ENCODE measurements at regions not wholly inside any gene's neighbourhood (a gene's known extent, or its start where the extent isn't known, plus 50 kb on each side); places are given as distances from the start of the nearest gene placed in this dataset.

DNA sequence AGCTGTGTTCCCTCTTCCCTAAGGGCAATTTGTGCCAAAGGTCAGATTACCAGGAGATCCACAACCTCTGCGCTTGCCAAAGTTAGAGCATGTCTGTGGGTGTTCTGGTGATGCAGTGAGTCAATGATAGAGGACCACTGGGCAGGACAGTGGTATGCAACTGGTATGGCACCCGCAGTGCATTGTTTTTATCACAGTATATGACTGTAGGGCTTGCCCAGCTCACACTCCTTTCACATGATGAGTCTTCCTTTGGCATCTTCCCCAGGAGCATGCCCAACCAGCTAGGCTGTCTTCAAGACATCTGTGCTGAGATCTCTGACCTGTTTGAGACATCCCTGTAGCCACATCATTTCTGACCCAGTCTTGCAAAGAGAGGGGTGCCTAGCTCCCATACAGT, 1650.0 kb upstream of the CDH6 start:
- Mint-ChIP-seq H3K4me1 (no peaks in the 10 kb centered on the region), H3K27me3 (ENCODE audit: insufficient read depth, low read depth, poor library complexity) (peaks cover 4% of the 10 kb centered on the region), H3K36me3 (ENCODE audit: low read depth) (peaks cover 3% of the 10 kb centered on the region; the same call in 2 of the 3 replicates)

More for the DNA sequence above, 1650.0 kb upstream of the CDH6 start:
- Histone ChIP-seq H3K4me2 (no peak overlapping the region), H3K4me3 (no peak overlapping the region), H3K79me2 (replicated peaks; ENCODE audit: insufficient read depth) (no peaks in the 10 kb centered on the region), H3K36me3 (ENCODE audit: insufficient read depth) (no peaks in the 10 kb centered on the region), H2AFZ (no peak overlapping the region), H4K20me1 (replicated peaks; ENCODE audit: insufficient read depth) (no peaks in the 10 kb centered on the region), H3K27me3 (ENCODE audit: insufficient read depth) (no peaks in the 10 kb centered on the region), H3F3A (replicated peaks; ENCODE audit: low read depth) (no peaks in the 10 kb centered on the region), H3K9me2 (ENCODE audit: insufficient read depth) (no peaks in the 10 kb centered on the region; the same call in 1 of the 2 replicates), H3K4me1 (ENCODE audit: insufficient read depth) (no peaks in the 10 kb centered on the region), H3K27ac (ENCODE audit: low read depth) (no peak overlapping the region)
- ATAC-seq, result no peak
- H3K4me3 Mint-ChIP-seq, result no peak overlapping the region
- DNase-seq (ENCODE audit: low spot score), result no peak
- H3K9me3 Mint-ChIP-seq, result peaks cover 22% of the 10 kb centered on the region; the same call in 2 of the 3 replicates
- H3K27ac Mint-ChIP-seq, result no peak overlapping the region
- TF ChIP-seq NANOG (IDR thresholded peaks at IDR 0.05; ENCODE audit: borderline replicate concordance), result no peak
- TF ChIP-seq EZH2 (IDR thresholded peaks at IDR 0.05; ENCODE audit: low read depth, unreplicated experiment), result no peak
- TF ChIP-seq, protein P1, sequence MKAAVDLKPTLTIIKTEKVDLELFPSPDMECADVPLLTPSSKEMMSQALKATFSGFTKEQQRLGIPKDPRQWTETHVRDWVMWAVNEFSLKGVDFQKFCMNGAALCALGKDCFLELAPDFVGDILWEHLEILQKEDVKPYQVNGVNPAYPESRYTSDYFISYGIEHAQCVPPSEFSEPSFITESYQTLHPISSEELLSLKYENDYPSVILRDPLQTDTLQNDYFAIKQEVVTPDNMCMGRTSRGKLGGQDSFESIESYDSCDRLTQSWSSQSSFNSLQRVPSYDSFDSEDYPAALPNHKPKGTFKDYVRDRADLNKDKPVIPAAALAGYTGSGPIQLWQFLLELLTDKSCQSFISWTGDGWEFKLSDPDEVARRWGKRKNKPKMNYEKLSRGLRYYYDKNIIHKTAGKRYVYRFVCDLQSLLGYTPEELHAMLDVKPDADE (IDR thresholded peaks at IDR 0.05), result no peak
- TF ChIP-seq POLR2AphosphoS5 (IDR thresholded peaks at IDR 0.05; ENCODE audit: low read depth), result no peak
- TF ChIP-seq, protein P2, sequence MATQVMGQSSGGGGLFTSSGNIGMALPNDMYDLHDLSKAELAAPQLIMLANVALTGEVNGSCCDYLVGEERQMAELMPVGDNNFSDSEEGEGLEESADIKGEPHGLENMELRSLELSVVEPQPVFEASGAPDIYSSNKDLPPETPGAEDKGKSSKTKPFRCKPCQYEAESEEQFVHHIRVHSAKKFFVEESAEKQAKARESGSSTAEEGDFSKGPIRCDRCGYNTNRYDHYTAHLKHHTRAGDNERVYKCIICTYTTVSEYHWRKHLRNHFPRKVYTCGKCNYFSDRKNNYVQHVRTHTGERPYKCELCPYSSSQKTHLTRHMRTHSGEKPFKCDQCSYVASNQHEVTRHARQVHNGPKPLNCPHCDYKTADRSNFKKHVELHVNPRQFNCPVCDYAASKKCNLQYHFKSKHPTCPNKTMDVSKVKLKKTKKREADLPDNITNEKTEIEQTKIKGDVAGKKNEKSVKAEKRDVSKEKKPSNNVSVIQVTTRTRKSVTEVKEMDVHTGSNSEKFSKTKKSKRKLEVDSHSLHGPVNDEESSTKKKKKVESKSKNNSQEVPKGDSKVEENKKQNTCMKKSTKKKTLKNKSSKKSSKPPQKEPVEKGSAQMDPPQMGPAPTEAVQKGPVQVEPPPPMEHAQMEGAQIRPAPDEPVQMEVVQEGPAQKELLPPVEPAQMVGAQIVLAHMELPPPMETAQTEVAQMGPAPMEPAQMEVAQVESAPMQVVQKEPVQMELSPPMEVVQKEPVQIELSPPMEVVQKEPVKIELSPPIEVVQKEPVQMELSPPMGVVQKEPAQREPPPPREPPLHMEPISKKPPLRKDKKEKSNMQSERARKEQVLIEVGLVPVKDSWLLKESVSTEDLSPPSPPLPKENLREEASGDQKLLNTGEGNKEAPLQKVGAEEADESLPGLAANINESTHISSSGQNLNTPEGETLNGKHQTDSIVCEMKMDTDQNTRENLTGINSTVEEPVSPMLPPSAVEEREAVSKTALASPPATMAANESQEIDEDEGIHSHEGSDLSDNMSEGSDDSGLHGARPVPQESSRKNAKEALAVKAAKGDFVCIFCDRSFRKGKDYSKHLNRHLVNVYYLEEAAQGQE (IDR thresholded peaks at IDR 0.05; ENCODE audit: unreplicated experiment), result no peak
- TF ChIP-seq ZNF331 (CRISPR knock-in tag; IDR thresholded peaks at IDR 0.05; ENCODE audit: low read depth), result no peak
- TF ChIP-seq EZH2phosphoT487 (IDR thresholded peaks at IDR 0.05; ENCODE audit: unreplicated experiment), result no peak
- TF ChIP-seq, protein P3, sequence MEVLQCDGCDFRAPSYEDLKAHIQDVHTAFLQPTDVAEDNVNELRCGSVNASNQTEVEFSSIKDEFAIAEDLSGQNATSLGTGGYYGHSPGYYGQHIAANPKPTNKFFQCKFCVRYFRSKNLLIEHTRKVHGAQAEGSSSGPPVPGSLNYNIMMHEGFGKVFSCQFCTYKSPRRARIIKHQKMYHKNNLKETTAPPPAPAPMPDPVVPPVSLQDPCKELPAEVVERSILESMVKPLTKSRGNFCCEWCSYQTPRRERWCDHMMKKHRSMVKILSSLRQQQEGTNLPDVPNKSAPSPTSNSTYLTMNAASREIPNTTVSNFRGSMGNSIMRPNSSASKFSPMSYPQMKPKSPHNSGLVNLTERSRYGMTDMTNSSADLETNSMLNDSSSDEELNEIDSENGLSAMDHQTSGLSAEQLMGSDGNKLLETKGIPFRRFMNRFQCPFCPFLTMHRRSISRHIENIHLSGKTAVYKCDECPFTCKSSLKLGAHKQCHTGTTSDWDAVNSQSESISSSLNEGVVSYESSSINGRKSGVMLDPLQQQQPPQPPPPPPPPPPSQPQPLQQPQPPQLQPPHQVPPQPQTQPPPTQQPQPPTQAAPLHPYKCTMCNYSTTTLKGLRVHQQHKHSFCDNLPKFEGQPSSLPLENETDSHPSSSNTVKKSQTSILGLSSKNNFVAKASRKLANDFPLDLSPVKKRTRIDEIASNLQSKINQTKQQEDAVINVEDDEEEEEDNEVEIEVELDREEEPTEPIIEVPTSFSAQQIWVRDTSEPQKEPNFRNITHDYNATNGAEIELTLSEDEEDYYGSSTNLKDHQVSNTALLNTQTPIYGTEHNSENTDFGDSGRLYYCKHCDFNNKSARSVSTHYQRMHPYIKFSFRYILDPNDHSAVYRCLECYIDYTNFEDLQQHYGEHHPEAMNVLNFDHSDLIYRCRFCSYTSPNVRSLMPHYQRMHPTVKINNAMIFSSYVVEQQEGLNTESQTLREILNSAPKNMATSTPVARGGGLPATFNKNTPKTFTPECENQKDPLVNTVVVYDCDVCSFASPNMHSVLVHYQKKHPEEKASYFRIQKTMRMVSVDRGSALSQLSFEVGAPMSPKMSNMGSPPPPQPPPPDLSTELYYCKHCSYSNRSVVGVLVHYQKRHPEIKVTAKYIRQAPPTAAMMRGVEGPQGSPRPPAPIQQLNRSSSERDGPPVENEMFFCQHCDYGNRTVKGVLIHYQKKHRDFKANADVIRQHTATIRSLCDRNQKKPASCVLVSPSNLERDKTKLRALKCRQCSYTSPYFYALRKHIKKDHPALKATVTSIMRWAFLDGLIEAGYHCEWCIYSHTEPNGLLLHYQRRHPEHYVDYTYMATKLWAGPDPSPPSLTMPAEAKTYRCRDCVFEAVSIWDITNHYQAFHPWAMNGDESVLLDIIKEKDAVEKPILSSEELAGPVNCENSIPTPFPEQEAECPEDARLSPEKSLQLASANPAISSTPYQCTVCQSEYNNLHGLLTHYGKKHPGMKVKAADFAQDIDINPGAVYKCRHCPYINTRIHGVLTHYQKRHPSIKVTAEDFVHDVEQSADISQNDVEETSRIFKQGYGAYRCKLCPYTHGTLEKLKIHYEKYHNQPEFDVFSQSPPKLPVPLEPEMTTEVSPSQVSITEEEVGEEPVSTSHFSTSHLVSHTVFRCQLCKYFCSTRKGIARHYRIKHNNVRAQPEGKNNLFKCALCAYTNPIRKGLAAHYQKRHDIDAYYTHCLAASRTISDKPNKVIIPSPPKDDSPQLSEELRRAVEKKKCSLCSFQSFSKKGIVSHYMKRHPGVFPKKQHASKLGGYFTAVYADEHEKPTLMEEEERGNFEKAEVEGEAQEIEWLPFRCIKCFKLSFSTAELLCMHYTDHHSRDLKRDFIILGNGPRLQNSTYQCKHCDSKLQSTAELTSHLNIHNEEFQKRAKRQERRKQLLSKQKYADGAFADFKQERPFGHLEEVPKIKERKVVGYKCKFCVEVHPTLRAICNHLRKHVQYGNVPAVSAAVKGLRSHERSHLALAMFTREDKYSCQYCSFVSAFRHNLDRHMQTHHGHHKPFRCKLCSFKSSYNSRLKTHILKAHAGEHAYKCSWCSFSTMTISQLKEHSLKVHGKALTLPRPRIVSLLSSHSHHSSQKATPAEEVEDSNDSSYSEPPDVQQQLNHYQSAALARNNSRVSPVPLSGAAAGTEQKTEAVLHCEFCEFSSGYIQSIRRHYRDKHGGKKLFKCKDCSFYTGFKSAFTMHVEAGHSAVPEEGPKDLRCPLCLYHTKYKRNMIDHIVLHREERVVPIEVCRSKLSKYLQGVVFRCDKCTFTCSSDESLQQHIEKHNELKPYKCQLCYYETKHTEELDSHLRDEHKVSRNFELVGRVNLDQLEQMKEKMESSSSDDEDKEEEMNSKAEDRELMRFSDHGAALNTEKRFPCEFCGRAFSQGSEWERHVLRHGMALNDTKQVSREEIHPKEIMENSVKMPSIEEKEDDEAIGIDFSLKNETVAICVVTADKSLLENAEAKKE (CRISPR knock-in tag; IDR thresholded peaks at IDR 0.05), result no peak
- TF ChIP-seq, protein P4, sequence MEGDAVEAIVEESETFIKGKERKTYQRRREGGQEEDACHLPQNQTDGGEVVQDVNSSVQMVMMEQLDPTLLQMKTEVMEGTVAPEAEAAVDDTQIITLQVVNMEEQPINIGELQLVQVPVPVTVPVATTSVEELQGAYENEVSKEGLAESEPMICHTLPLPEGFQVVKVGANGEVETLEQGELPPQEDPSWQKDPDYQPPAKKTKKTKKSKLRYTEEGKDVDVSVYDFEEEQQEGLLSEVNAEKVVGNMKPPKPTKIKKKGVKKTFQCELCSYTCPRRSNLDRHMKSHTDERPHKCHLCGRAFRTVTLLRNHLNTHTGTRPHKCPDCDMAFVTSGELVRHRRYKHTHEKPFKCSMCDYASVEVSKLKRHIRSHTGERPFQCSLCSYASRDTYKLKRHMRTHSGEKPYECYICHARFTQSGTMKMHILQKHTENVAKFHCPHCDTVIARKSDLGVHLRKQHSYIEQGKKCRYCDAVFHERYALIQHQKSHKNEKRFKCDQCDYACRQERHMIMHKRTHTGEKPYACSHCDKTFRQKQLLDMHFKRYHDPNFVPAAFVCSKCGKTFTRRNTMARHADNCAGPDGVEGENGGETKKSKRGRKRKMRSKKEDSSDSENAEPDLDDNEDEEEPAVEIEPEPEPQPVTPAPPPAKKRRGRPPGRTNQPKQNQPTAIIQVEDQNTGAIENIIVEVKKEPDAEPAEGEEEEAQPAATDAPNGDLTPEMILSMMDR (conservative IDR thresholded peaks at IDR 0.05; ENCODE audit: low read depth in 2 of 2), result no peak
- TF ChIP-seq JUNB (IDR thresholded peaks at IDR 0.05; ENCODE audit: unreplicated experiment), result no peak
- TF ChIP-seq CREB1 (CRISPR knock-in tag; IDR thresholded peaks at IDR 0.05; ENCODE audit: low read depth), result no peak
- no peak for TF ChIP-seq ZNF114 (CRISPR knock-in tag; IDR thresholded peaks at IDR 0.05)
- no peak for TF ChIP-seq STAT1 (IDR thresholded peaks at IDR 0.05; ENCODE audit: unreplicated experiment)

All from GM23338 (cell line).